Upper lobe of left lung (tissue), 6 donors: ENCODE measurements at regions not wholly inside any gene's neighbourhood (a gene's known extent, or its start where the extent isn't known, plus 50 kb on each side); places are given as distances from the start of the nearest gene placed in this dataset.

Experiments used
- ATAC-seq, 2 donors: fragments of 200-7000 bp; cut with Tn5 transposase; one replicate each; pipeline ENCODE4 v1.9.1; 2022; ENCODE audit warnings: mild to moderate bottlenecking in 2 of 2, moderate library complexity in 2 of 2; ENCODE audit not compliant: low FRiP score in 2 of 2
- DNase-seq, 2 donors: peaks; one replicate each; pipeline ENCODE4 v3.0.0-alpha.2; 2019 to 2020
- H3K27ac ChIP-seq, 4 donors: fragments of 200-600 bp; sonication (generic); one replicate each; pipeline ENCODE4 v1.5.1; 2016 to 2019
- H3K27me3 ChIP-seq, 4 donors: fragments of 200-600 bp; sonication (generic); one replicate each; pipeline ENCODE4 v1.5.1; 2017 to 2019
- H3K36me3 ChIP-seq, 4 donors: fragments of 200-600 bp; sonication (generic); one replicate each; pipeline ENCODE4 v1.5.1; 2016 to 2019
- H3K4me1 ChIP-seq, 4 donors: fragments of 200-600 bp; sonication (generic); one replicate each; pipeline ENCODE4 v1.5.1; 2018 to 2019
- H3K4me3 ChIP-seq, 4 donors: fragments of 200-600 bp; sonication (generic); one replicate each; pipeline ENCODE4 v1.5.1; 2017 to 2019; ENCODE audit warnings: mild to moderate bottlenecking in 2 of 4, moderate library complexity in 1 of 4
- H3K9me3 ChIP-seq, 4 donors: fragments of 200-600 bp; sonication (generic); one replicate each; pipeline ENCODE4 v1.5.1; 2018 to 2019
- EP300 ChIP-seq, 4 donors: sonication (generic); formaldehyde crosslinking; IDR thresholded peaks; one replicate each; pipeline ENCODE4 v1.5.1; 2017; ENCODE audit warnings: antibody characterized with exemption in 4 of 4, control low read depth in 2 of 4
- POLR2A ChIP-seq, 4 donors: fragments of 450-650 bp; IDR thresholded peaks; one replicate each; pipeline ENCODE4 v1.5.1; 2016 to 2017; ENCODE audit warnings: antibody characterized with exemption in 4 of 4, mild to moderate bottlenecking in 2 of 4
- POLR2AphosphoS5 ChIP-seq, 2 donors: sonication (generic); formaldehyde crosslinking; IDR thresholded peaks; one replicate each; pipeline ENCODE4 v1.5.1; 2017; ENCODE audit warnings: antibody characterized with exemption in 2 of 2
- WGBS, 2 donors: methylation state at CpG; one replicate each; pipeline ENCODE4 v1.1.5; 2017 to 2018; 5-methylcytosine and 5-hydroxymethylcytosine counted together
- TF ChIP-seq, protein P1 (sequence below), 6 experiments: fragments of 450-650 bp in 4 of 6; fragments of 200-600 bp in 2 of 6; sonication (generic) in 2 of 6; IDR thresholded peaks; one replicate each; pipeline ENCODE4 v1.5.1; 2016 to 2019; ENCODE audit warnings: antibody characterized with exemption in 6 of 6
- donor health status: DM: no; HTN: no; CAD: no; lungs with moderate emphysema.
- donor health status: DM: no; HTN: yes; CAD: no; lungs with severe emphysema.

DNA sequence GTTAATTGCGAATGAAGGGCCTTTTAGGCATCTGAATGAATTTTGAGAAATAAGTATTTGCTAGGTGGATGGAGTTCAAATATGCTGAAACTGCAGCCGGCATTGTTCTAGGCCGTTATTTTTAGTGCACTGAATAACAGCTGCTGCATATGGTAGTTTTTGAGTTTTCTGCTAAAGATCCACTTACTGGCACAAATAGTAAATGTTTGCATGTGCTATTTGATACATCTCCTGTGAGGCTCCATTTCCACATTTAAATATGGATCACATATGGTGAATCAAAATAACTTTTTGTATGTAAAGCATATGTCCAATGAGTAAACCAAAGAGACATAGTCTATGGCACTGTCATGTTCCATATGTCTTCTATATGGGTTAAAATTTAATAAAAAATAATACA is 56.7 kb upstream of the CNTN4 start:
- DNase-seq (no peak), ATAC-seq (no peak)
- H3K27ac ChIP-seq = no peak overlapping the region
- H3K4me1 ChIP-seq = no peaks in the 10 kb centered on the region
- no peak for TF ChIP-seq POLR2A (IDR thresholded peaks at IDR 0.05)
- TF ChIP-seq, protein P1, sequence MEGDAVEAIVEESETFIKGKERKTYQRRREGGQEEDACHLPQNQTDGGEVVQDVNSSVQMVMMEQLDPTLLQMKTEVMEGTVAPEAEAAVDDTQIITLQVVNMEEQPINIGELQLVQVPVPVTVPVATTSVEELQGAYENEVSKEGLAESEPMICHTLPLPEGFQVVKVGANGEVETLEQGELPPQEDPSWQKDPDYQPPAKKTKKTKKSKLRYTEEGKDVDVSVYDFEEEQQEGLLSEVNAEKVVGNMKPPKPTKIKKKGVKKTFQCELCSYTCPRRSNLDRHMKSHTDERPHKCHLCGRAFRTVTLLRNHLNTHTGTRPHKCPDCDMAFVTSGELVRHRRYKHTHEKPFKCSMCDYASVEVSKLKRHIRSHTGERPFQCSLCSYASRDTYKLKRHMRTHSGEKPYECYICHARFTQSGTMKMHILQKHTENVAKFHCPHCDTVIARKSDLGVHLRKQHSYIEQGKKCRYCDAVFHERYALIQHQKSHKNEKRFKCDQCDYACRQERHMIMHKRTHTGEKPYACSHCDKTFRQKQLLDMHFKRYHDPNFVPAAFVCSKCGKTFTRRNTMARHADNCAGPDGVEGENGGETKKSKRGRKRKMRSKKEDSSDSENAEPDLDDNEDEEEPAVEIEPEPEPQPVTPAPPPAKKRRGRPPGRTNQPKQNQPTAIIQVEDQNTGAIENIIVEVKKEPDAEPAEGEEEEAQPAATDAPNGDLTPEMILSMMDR (IDR thresholded peaks at IDR 0.05) = no peak
- TF ChIP-seq EP300 (IDR thresholded peaks at IDR 0.05) = no peak
- no peak for TF ChIP-seq POLR2AphosphoS5 (IDR thresholded peaks at IDR 0.05)
- WGBS, 2 donors = 76 to 79% methylated on average over 3 of the region's 3 CpGs
- no peak overlapping the region for H3K4me3 ChIP-seq
- no peaks in the 10 kb centered on the region for H3K27me3 ChIP-seq
- H3K36me3 ChIP-seq = no peaks in the 10 kb centered on the region
- H3K9me3 ChIP-seq = no peaks in the 10 kb centered on the region
